HEK293 (cell line): ENCODE measurements at regions not wholly inside any gene's neighbourhood (a gene's known extent, or its start where the extent isn't known, plus 50 kb on each side); places are given as distances from the start of the nearest gene placed in this dataset.

Experiments
- CTCF ChIP-seq: fragments of 450-650 bp; formaldehyde crosslinking; IDR thresholded peaks from 2 replicates; pipeline ENCODE4 v1.5.1; 2016; ENCODE audit warnings: missing biosample characterization, missing genetic modification characterization
- HOXA7 ChIP-seq: sonication (generic); formaldehyde crosslinking; IDR thresholded peaks from 2 replicates; pipeline ENCODE4 v1.8.1; 2022; ENCODE audit warnings: missing genetic modification reagents, borderline replicate concordance
- SP2 ChIP-seq: fragments of 450-650 bp; formaldehyde crosslinking; IDR thresholded peaks from 2 replicates; pipeline ENCODE4 v1.5.1; 2016; ENCODE audit warnings: missing biosample characterization, missing genetic modification characterization
- ZNF112 ChIP-seq: fragments of 450-650 bp; formaldehyde crosslinking; IDR thresholded peaks from 2 replicates; pipeline ENCODE4 v1.5.0; 2017; ENCODE audit warnings: missing biosample characterization, missing genetic modification characterization
- ZNF335 ChIP-seq: fragments of 450-650 bp; formaldehyde crosslinking; conservative IDR thresholded peaks from 2 replicates; pipeline ENCODE4 v1.5.1; 2016; ENCODE audit warnings: missing biosample characterization, missing genetic modification characterization
- ZNF416 ChIP-seq: fragments of 450-650 bp; formaldehyde crosslinking; IDR thresholded peaks from 2 replicates; pipeline ENCODE4 v1.5.1; 2016; ENCODE audit warnings: missing biosample characterization, missing genetic modification characterization
- ZNF530 ChIP-seq: fragments of 450-650 bp; formaldehyde crosslinking; IDR thresholded peaks from 2 replicates; pipeline ENCODE4 v1.5.1; 2016; ENCODE audit warnings: low read depth, missing biosample characterization, missing genetic modification characterization
- ZNF776 ChIP-seq: fragments of 450-650 bp; formaldehyde crosslinking; IDR thresholded peaks from 2 replicates; pipeline ENCODE4 v1.5.0; 2017; ENCODE audit warnings: missing biosample characterization, missing genetic modification characterization, borderline replicate concordance
- TF ChIP-seq, protein P1 (sequence below): sonication (generic); formaldehyde crosslinking; IDR thresholded peaks from 2 replicates; pipeline ENCODE4 v1.8.1; 2022; ENCODE audit warnings: mild to moderate bottlenecking, moderate library complexity, missing genetic modification reagents

DNA sequence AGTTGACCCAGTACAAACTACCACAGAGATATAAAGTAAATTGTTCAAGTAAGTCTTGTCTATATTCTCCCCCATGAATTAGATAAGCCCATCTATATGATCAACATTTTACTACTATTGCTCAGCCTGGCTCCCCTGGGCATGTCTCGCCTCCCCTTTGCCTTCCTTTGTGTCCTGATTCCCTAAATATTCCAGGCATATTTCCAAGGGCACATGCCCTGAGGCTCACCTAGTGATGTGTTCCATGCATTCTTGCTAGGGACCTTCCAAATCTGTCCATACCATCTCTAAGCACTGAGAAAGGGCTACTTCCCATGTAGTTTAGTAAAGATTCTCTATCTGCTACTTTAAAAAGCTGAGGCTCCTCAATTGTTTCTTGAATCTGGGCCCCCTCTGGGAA is 163.1 kb upstream of the ADRA1D start:
- TF ChIP-seq HOXA7 (no peak), SP2 (tag by site-specific recombination) (no peak), ZNF776 (no peak), CTCF (tag by site-specific recombination) (no peak), ZNF530 (no peak), ZNF112 (tag by site-specific recombination) (no peak), ZNF416 (tag by site-specific recombination) (no peak), ZNF335 (no peak)
- TF ChIP-seq, protein P1, sequence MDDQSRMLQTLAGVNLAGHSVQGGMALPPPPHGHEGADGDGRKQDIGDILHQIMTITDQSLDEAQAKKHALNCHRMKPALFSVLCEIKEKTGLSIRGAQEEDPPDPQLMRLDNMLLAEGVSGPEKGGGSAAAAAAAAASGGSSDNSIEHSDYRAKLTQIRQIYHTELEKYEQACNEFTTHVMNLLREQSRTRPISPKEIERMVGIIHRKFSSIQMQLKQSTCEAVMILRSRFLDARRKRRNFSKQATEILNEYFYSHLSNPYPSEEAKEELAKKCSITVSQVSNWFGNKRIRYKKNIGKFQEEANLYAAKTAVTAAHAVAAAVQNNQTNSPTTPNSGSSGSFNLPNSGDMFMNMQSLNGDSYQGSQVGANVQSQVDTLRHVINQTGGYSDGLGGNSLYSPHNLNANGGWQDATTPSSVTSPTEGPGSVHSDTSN (CRISPR knock-in tag), result no peak
